ENCODE measurements at regions not wholly inside any gene's neighbourhood (a gene's known extent, or its start where the extent isn't known, plus 50 kb on each side); places are given as distances from the start of the nearest gene placed in this dataset.

DNA sequence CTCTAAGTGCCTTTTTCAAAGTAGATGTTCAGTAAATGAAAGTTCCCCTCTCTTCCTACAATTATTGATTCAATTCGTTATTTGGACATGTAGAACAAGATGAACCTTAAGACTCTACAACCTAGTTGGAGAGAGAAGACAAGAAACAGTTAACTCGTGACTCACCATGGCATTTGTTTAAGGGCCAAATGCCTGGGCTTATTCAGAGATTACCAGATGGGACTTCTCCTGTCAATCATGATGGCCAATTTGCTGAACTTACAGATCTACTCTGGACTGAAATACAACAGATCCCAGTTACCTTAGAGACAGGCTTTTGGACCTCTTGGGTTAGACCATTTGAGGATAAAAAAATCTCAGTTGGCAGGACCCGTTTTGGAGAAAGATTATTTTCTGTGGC, 93.5 kb downstream of the C1orf94 start:
- ChIA-PET CTCF (no interaction called here), POLR2A (no interaction called here)
- Mint-ChIP-seq H3K4me1 (ENCODE audit: low read depth) (no peaks in the 10 kb centered on the region), H3K27ac (no peak overlapping the region), H3K27me3 (peaks cover 11% of the 10 kb centered on the region), H3K4me3 (no peak overlapping the region), H3K36me3 (no peaks in the 10 kb centered on the region), H3K9me3 (no peaks in the 10 kb centered on the region)
- intact Hi-C loops (cut with micrococcal nuclease) = no loop called here
- DNase-seq = no peak

DNA sequence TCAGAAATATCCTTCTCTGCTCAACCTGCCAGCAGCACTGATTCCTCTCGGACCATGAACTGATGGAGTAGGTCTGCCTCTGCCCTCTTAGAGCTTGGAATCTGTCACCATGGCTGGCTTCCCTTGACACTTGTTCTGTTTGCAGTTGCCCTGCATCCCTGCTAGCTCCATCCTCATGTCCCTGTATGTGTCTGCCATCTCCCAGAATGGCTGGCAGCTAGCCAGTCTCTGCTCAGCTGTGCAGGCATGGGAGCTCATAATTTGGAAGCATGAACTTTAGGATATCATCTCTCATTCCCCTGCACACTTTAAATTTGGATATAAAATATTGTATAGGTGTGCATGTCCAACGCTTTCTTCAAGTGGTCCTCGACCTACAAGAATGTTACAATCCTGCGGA, 95.4 kb downstream of the C1orf94 start:
- no peaks in the 10 kb centered on the region for H3K36me3 Mint-ChIP-seq
- ChIA-PET CTCF (no interaction called here), POLR2A (no interaction called here)
- H3K4me3 Mint-ChIP-seq = no peak overlapping the region
- H3K27me3 Mint-ChIP-seq = peaks cover 7% of the 10 kb centered on the region
- no peak overlapping the region for H3K27ac Mint-ChIP-seq
- intact Hi-C loops (cut with micrococcal nuclease) = no loop called here
- DNase-seq = no peak
- no peaks in the 10 kb centered on the region for H3K4me1 Mint-ChIP-seq (ENCODE audit: low read depth)
- no peaks in the 10 kb centered on the region for H3K9me3 Mint-ChIP-seq

DNA sequence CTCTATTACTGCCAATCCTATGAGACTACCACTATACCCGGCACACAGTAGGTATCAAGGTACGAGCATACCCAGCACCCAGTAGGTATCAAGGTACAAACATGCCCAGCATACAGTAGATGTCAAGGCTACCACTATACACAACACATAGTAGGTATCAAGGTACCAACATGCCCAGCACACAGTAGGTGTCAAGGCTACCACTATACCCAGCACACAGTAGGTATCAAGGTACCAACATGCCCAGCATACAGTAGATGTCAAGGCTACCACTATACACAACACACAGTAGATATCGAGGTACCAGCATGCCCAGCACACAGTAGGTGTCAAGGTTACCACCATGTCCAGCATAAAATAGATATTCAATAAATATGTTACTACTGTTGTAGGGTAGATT, 98.4 kb downstream of the C1orf94 start:
- POLR2A ChIA-PET = no interaction called here
- Mint-ChIP-seq H3K27me3 (peaks cover 4% of the 10 kb centered on the region), H3K36me3 (no peaks in the 10 kb centered on the region), H3K4me1 (ENCODE audit: low read depth) (no peaks in the 10 kb centered on the region), H3K27ac (no peak overlapping the region), H3K4me3 (no peak overlapping the region), H3K9me3 (no peaks in the 10 kb centered on the region)
- DNase-seq = no peak
- intact Hi-C loops (cut with micrococcal nuclease) = no loop called here
- CTCF ChIA-PET = no interaction called here

DNA sequence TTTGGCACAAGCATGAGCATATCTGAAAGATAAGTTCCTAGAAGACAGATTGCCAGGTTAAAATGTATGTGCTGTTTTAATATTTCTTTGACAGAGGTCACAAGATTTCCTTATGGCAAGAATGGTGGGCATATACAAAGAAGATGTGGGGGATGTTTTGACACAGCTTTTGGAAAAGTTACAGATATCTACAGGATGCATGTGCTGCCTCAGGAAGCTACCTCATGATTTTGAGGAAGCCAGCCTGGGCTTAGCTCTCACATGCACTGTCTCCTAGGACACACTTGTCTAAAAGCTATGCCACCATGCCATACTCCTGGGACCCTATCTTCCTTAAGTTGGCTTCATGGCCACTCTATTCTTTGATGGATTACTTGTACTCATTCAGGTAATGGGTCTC, 99.9 kb downstream of the C1orf94 start:
- peaks cover 1% of the 10 kb centered on the region for H3K27me3 Mint-ChIP-seq
- H3K4me3 Mint-ChIP-seq = no peak overlapping the region
- intact Hi-C loops (cut with micrococcal nuclease) = no loop called here
- no peaks in the 10 kb centered on the region for H3K9me3 Mint-ChIP-seq
- no peak overlapping the region for H3K27ac Mint-ChIP-seq
- no peak for DNase-seq
- no peaks in the 10 kb centered on the region for H3K36me3 Mint-ChIP-seq
- no peaks in the 10 kb centered on the region for H3K4me1 Mint-ChIP-seq (ENCODE audit: low read depth)
- POLR2A ChIA-PET = no interaction called here
- CTCF ChIA-PET = no interaction called here

DNA sequence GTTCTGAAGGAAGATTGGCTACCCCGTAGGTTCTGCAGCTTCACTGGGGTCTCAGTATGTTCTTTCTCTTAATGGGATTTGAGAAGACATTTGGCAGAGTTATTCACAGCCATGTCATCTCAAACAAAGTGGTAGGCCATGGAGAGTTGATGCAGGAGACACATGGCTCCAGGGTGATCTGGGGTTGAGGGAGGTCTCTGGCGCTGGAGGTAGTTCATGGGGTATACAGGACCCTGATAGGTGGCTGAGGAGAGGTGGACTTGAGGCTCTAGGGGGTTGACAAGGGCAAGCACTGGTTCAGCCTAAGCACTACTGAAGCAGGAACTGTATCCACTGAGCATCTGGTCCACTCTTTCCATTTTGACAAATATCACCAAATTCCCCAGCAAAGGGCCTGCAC, 100.4 kb downstream of the C1orf94 start:
- peaks cover 3% of the 10 kb centered on the region for H3K27me3 Mint-ChIP-seq
- no peaks in the 10 kb centered on the region for H3K9me3 Mint-ChIP-seq
- DNase-seq = no peak
- ChIA-PET CTCF (no interaction called here), POLR2A (no interaction called here)
- no peaks in the 10 kb centered on the region for H3K4me1 Mint-ChIP-seq (ENCODE audit: low read depth)
- H3K27ac Mint-ChIP-seq = no peak overlapping the region
- no peaks in the 10 kb centered on the region for H3K36me3 Mint-ChIP-seq
- intact Hi-C loops (cut with micrococcal nuclease) = no loop called here
- H3K4me3 Mint-ChIP-seq = no peak overlapping the region

DNA sequence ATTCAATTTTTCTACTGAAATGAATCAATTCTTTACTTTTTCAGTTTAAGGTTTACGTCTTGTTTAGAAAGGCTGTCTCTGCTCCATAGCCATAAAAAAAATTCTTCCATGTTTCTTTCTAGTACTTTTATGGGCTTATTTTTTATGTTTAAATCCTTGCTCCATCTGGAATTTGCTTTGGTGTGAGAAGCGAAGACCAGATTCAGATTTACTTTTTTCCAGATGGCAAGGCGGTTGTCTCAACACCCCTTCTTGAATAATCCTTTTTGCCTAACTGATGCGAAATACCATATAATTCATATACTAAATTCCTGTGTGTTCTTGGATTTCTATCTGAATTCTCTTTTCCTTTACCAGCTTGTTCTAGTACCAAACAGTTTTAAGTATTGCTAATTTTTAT, 101.5 kb downstream of the C1orf94 start:
- no peaks in the 10 kb centered on the region for H3K9me3 Mint-ChIP-seq
- H3K4me3 Mint-ChIP-seq = no peak overlapping the region
- POLR2A ChIA-PET = no interaction called here
- CTCF ChIA-PET = no interaction called here
- no peak overlapping the region for H3K27ac Mint-ChIP-seq
- DNase-seq = no peak
- intact Hi-C loops (cut with micrococcal nuclease) = no loop called here
- no peaks in the 10 kb centered on the region for H3K4me1 Mint-ChIP-seq (ENCODE audit: low read depth)
- H3K27me3 Mint-ChIP-seq = peaks cover 4% of the 10 kb centered on the region
- H3K36me3 Mint-ChIP-seq = no peaks in the 10 kb centered on the region

DNA sequence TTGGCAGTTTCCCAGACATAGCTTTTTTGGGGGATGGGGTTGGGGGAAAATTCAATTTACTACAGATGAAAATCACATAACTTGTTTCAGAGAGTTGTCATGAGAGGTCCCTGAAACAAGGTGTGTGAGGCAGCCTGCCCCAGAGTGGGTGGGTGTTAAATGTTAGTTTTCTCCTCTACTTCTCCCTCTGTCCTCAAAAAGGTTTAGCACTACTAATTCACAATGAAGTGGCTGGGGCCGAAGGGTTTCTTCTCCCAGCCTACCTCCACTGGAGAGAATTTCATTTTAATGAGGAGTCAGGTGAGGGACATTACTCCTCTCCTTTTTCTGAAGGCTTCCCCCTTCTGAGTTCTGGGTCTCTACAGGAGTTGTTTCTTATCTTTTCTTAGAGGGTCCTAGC, 103.3 kb downstream of the C1orf94 start:
- Mint-ChIP-seq H3K36me3 (no peaks in the 10 kb centered on the region), H3K27ac (no peak overlapping the region), H3K4me3 (no peak overlapping the region), H3K4me1 (ENCODE audit: low read depth) (no peaks in the 10 kb centered on the region), H3K27me3 (peaks cover 4% of the 10 kb centered on the region), H3K9me3 (no peaks in the 10 kb centered on the region)
- no peak for DNase-seq
- intact Hi-C loops (cut with micrococcal nuclease) = no loop called here
- CTCF ChIA-PET = no interaction called here
- POLR2A ChIA-PET = no interaction called here

DNA sequence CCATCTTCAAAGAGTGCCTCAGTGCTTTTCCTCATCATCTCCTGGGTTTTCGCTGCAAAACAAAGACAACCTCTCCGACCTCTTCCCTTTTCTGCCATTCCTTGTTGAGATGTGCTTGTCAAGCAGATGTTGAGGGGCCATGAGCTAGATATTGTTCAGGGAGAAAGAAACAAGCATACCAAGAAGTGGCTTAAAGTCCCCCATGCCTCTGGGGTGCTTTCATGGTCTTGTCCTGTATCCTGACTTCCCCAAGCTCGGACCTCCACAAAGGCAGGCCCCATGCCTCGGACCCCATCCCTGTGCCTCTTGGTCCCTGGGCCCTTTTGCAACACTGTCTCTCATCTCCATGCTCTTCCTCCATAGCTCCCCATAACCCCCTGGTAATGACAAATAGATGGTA, 103.8 kb downstream of the C1orf94 start:
- peaks cover 4% of the 10 kb centered on the region for H3K27me3 Mint-ChIP-seq
- POLR2A ChIA-PET = no interaction called here
- no peak overlapping the region for H3K27ac Mint-ChIP-seq
- H3K4me3 Mint-ChIP-seq = no peak overlapping the region
- no peak for DNase-seq
- CTCF ChIA-PET = no interaction called here
- no peaks in the 10 kb centered on the region for H3K4me1 Mint-ChIP-seq (ENCODE audit: low read depth)
- H3K9me3 Mint-ChIP-seq = no peaks in the 10 kb centered on the region
- no peaks in the 10 kb centered on the region for H3K36me3 Mint-ChIP-seq
- intact Hi-C loops (cut with micrococcal nuclease) = no loop called here

DNA sequence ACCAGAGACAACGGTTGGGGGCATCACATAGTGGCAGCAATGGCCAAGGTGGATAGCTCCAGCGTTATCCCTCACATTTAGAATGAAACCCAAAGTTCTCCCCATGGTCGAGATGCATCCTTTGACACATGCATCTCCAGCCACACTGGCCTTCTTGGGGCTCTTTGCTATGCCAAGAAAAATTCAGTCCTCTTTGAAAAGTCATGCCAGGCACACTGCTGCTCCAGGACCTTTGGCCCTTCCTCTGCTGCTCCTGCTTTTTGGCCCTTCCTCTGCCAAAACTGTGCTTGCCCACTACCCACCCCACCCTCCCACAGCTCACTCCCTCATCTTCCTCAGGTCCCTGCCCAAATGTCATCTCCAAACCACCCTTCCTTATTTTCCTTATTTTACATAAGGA, 106.4 kb downstream of the C1orf94 start:
- Mint-ChIP-seq H3K4me3 (no peak overlapping the region), H3K9me3 (no peaks in the 10 kb centered on the region), H3K27me3 (peaks cover 5% of the 10 kb centered on the region), H3K36me3 (no peaks in the 10 kb centered on the region), H3K27ac (no peak overlapping the region), H3K4me1 (ENCODE audit: low read depth) (no peaks in the 10 kb centered on the region)
- POLR2A ChIA-PET = no interaction called here
- intact Hi-C loops (cut with micrococcal nuclease) = no loop called here
- CTCF ChIA-PET = no interaction called here
- DNase-seq = no peak

DNA sequence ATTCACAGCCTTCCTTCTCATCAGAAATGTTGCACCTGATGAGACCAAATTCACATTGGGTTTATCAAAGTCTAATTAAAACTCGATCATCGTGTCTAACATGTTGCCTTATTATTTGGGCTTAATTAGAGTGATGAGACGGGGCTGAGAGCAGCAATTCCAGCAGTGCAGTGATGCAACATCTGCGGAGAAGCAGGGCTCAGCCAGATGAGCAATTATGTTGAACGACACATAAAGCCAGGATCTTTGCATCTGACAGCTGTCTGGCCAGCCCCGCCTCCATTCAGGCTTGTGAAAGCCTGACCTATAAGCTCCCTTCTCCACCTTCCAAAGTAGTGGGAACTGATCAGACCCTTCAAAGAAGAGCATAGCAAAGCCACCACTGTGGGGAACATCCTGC, 109.8 kb downstream of the C1orf94 start:
- H3K27me3 Mint-ChIP-seq = peaks cover 4% of the 10 kb centered on the region
- H3K4me1 Mint-ChIP-seq (ENCODE audit: low read depth) = no peaks in the 10 kb centered on the region
- H3K4me3 Mint-ChIP-seq = no peak overlapping the region
- CTCF ChIA-PET = no interaction called here
- H3K27ac Mint-ChIP-seq = no peak overlapping the region
- intact Hi-C loops (cut with micrococcal nuclease) = no loop called here
- no peaks in the 10 kb centered on the region for H3K36me3 Mint-ChIP-seq
- no peaks in the 10 kb centered on the region for H3K9me3 Mint-ChIP-seq
- POLR2A ChIA-PET = no interaction called here
- no peak for DNase-seq

DNA sequence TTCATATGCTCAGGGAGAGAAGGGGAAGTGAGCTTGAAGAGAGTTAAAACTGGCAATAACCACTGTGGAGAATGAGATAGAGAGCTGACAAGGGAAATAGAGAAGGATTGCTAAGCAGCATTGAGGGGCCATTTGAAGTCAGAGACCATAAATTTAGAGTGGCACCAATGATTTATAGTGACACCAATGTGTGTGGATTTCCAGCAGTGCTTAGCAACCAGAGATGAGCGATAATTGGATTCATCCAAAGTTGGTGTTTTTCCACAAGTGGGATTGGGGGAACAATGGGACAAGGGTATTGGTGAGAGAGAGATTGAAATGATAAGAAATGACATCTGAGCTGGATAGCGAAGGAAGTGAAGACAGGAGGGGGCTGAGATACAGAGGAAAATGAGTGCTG, 114.1 kb downstream of the C1orf94 start:
- Mint-ChIP-seq H3K9me3 (no peaks in the 10 kb centered on the region), H3K27ac (no peak overlapping the region), H3K4me3 (no peak overlapping the region), H3K4me1 (ENCODE audit: low read depth) (no peaks in the 10 kb centered on the region), H3K36me3 (no peaks in the 10 kb centered on the region), H3K27me3 (peaks cover 1% of the 10 kb centered on the region)
- intact Hi-C loops (cut with micrococcal nuclease) = no loop called here
- ChIA-PET POLR2A (no interaction called here), CTCF (interaction anchor here (1.2 kb wide), 1 partner anchor 657 kb away, joined by 4 read pairs; no protein-coding TSS in a partner anchor)
- no peak for DNase-seq

DNA sequence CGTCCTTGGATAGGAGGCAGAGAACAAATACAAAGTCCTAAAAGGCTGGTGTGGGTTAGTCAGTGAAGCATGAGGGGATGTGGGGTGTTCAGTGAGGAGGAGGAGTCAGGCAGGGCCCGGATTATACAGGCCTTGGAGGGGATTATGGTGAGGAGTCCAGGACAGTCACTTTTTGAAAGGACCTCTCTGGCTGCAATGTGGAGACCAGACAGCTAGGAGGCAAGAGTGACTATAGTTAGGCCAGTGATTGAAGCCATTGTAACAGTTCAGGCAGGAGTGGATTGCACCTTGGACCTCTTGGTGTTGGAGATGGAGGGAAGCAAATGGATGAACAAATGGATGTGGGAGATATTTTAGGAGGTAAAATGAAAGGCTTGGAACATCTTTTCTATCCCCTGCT, 115.8 kb downstream of the C1orf94 start:
- intact Hi-C loops (cut with micrococcal nuclease) = no loop called here
- no peaks in the 10 kb centered on the region for H3K27me3 Mint-ChIP-seq
- no peak for DNase-seq
- ChIA-PET CTCF (no interaction called here), POLR2A (no interaction called here)
- no peaks in the 10 kb centered on the region for H3K9me3 Mint-ChIP-seq
- no peaks in the 10 kb centered on the region for H3K36me3 Mint-ChIP-seq
- no peaks in the 10 kb centered on the region for H3K4me1 Mint-ChIP-seq (ENCODE audit: low read depth)
- H3K27ac Mint-ChIP-seq = no peak overlapping the region
- no peak overlapping the region for H3K4me3 Mint-ChIP-seq

DNA sequence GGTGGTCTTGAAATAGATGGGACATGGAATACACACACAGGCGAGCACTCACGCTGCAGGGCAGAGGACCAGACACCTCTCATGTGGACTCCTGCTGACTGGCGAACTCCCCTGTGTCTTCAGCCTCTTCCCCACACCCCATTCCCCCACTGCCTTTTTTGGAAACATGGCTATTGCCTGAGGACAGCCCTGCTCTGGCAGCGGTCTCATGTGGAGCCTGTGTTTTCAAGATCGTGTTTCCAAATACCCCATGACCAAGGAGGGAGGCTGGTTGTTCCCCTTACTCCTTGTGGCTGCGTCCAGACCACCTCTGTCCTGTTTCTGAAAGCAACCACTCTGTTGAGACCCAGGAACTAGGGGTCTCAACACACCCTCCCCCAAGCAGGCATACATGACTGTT, 119.4 kb downstream of the C1orf94 start:
- ChIA-PET POLR2A (no interaction called here), CTCF (no interaction called here)
- H3K27me3 Mint-ChIP-seq = no peaks in the 10 kb centered on the region
- intact Hi-C loops (cut with micrococcal nuclease) = no loop called here
- H3K9me3 Mint-ChIP-seq = no peaks in the 10 kb centered on the region
- no peak for DNase-seq
- no peaks in the 10 kb centered on the region for H3K36me3 Mint-ChIP-seq
- H3K4me3 Mint-ChIP-seq = no peak overlapping the region
- no peak overlapping the region for H3K27ac Mint-ChIP-seq
- H3K4me1 Mint-ChIP-seq (ENCODE audit: low read depth) = no peaks in the 10 kb centered on the region

DNA sequence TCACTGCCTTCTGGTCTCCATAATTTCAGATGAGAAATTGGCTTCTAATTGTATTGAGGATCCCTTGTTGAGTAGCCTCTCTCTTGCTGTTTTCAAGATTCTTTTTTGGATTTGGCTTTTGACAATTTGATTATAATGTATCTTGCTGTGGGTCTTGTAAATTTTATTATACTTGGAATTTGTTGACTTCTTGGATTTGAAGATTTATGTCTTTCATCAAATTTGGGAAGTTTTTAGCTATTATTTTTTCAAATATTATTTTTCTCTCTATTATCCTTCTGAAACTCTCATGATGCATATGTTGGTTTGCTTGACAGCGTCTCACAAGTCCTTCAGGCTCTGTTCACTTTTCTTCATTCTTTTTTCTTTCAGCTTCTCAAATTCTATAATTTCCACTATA, 126.1 kb downstream of the C1orf94 start:
- H3K27me3 Mint-ChIP-seq = peaks cover 12% of the 10 kb centered on the region
- no peak overlapping the region for H3K27ac Mint-ChIP-seq
- peaks cover 12% of the 10 kb centered on the region for H3K9me3 Mint-ChIP-seq
- intact Hi-C loops (cut with micrococcal nuclease) = no loop called here
- POLR2A ChIA-PET = no interaction called here
- CTCF ChIA-PET = no interaction called here
- H3K36me3 Mint-ChIP-seq = peaks cover 2% of the 10 kb centered on the region
- no peak for DNase-seq
- no peaks in the 10 kb centered on the region for H3K4me1 Mint-ChIP-seq (ENCODE audit: low read depth)
- no peak overlapping the region for H3K4me3 Mint-ChIP-seq
